ENCODE measurements at regions not wholly inside any gene's neighbourhood (a gene's known extent, or its start where the extent isn't known, plus 50 kb on each side); places are given as distances from the start of the nearest gene placed in this dataset.

DNA sequence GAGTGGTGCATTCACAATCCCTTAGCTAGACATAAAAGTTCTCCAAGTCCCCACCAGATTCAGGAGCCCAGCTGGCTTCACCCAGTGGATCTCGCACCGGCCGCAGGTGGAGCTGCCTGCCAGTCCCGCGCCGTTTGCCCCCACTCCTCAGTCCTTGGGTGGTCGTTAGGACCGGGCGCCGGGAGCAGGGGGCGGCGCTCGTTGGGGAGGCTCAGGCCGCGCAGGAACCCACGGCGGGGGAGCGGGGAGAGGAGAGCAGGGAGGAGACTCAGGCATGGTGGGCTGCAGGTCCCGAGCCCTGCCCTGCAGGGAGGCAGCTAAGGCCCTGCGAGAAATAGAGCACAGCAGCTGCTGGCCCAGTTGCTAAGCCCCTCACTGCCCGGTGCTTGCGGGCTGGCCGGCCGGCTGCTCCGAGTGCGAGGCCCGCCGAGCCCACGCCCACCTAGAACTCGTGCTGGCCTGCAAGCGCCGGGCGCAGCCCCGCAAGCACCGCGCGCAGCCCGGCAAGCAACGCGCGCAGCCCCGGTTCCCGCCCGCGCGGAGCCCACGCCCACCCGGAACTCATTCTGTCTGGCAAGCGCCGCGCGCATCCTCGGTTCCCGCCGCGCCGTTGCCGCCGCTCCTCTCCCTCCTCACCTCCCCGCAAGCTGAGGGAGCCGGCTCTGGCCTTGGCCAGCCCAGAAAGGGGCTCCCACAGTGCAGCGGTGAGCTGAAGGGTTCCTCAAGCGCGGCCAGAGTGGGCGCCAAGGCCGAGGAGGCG, 153.5 kb downstream of the SLC7A11 start:
- TF ChIP-seq, protein P1, sequence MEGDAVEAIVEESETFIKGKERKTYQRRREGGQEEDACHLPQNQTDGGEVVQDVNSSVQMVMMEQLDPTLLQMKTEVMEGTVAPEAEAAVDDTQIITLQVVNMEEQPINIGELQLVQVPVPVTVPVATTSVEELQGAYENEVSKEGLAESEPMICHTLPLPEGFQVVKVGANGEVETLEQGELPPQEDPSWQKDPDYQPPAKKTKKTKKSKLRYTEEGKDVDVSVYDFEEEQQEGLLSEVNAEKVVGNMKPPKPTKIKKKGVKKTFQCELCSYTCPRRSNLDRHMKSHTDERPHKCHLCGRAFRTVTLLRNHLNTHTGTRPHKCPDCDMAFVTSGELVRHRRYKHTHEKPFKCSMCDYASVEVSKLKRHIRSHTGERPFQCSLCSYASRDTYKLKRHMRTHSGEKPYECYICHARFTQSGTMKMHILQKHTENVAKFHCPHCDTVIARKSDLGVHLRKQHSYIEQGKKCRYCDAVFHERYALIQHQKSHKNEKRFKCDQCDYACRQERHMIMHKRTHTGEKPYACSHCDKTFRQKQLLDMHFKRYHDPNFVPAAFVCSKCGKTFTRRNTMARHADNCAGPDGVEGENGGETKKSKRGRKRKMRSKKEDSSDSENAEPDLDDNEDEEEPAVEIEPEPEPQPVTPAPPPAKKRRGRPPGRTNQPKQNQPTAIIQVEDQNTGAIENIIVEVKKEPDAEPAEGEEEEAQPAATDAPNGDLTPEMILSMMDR (IDR thresholded peaks at IDR 0.05; ENCODE audit: low read depth, low read length) = no peak
- no peak overlapping the region for H3K4me3 ChIP-seq (ENCODE audit: low read depth, low read length)
- no peak overlapping the region for H3K27ac ChIP-seq
- H3K9me3 ChIP-seq (ENCODE audit: severe bottlenecking) = no peaks in the 10 kb centered on the region
- no peaks in the 10 kb centered on the region for H3K27me3 ChIP-seq (ENCODE audit: insufficient read depth, low read depth, severe bottlenecking)
- no peak for DNase-seq
- H3K36me3 ChIP-seq = no peaks in the 10 kb centered on the region

DNA sequence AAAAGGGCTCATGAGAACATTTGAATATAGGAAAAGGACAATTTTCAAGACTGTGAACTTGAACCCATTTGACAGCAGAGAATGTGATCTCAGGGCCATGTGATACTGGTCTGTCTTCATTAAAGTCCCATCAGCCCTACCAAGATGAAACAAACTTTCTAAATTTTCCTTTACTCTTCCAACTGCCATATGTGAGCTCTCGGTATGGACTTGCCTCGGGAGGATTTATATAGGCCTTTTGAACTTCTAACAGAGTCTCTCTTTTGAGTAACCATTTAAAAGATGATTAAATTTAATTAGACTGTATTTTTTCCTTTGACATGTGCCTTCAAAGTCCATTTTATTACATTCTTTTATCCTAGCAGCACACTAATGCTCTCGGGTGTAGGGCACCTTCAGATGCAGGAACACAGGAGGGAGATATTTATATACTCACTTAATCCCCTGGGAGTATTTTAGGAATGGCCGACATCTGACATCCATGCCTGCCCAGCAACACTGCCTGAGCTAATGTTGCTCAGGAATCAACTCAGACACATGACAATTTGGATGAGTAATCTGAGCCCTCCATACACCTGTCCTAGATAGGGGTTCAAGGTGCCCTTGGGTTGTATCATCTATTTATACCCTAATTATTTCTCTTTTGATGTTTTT, 155.0 kb downstream of the SLC7A11 start:
- no peaks in the 10 kb centered on the region for H3K27me3 ChIP-seq (ENCODE audit: insufficient read depth, low read depth, severe bottlenecking)
- H3K36me3 ChIP-seq = no peaks in the 10 kb centered on the region
- H3K27ac ChIP-seq = no peak overlapping the region
- TF ChIP-seq, protein P1 (IDR thresholded peaks at IDR 0.05; ENCODE audit: low read depth, low read length) = no peak
- H3K9me3 ChIP-seq (ENCODE audit: severe bottlenecking) = no peaks in the 10 kb centered on the region
- H3K4me3 ChIP-seq (ENCODE audit: low read depth, low read length) = no peak overlapping the region
- DNase-seq = no peak

DNA sequence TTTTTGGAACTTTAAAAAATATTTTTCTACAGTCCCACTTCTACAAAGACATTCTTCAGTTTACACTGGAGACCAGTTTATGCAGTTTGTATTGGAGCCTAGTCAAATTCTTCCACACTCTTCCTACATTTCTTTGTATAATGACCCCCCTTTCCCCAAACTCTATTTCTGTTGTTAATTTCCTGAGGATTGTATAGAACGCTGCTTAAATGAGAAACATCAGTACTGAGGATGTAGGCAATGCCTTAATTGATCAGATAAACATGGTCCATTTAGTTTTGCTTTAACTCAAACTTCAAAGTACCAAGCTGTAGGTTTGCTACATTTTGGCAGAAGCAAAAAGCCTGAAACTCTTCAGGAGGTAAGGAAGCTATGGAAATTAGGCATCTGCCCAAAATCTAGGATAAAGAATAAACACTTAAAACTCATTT, 155.5 kb downstream of the SLC7A11 start:
- no peak overlapping the region for H3K4me3 ChIP-seq (ENCODE audit: low read depth, low read length)
- DNase-seq = no peak
- TF ChIP-seq, protein P1 (IDR thresholded peaks at IDR 0.05; ENCODE audit: low read depth, low read length) = no peak
- no peaks in the 10 kb centered on the region for H3K27me3 ChIP-seq (ENCODE audit: insufficient read depth, low read depth, severe bottlenecking)
- H3K9me3 ChIP-seq (ENCODE audit: severe bottlenecking) = no peaks in the 10 kb centered on the region
- no peak overlapping the region for H3K27ac ChIP-seq
- no peaks in the 10 kb centered on the region for H3K36me3 ChIP-seq

DNA sequence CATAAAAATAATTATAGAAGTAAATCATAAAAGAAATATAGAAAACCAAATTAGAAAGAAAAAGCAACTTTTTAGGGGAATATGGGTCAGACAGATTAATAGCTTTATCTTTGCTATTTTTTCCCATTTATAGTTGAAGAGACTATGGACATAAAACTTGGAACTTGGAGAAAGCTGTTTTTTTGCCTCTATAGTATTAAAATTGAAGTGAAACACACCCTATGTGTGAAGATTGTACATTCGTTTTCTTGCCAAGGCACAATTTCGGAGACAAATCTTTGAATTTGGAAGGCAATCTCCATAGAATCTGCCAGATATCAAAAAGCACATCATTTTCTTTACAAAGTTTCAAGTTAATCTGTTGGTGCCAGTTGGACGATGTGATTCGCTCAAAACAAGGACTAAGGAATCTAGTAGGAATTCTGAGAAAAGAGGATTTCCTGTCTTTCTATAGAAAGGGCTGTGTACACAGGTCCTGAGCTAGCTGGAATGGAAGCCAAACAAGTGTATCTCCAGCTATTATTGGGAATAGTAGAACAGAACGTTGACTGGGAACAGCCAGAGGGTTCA, 156.3 kb downstream of the SLC7A11 start:
- H3K27ac ChIP-seq = no peak overlapping the region
- TF ChIP-seq, protein P1 (IDR thresholded peaks at IDR 0.05; ENCODE audit: low read depth, low read length) = no peak
- H3K4me3 ChIP-seq (ENCODE audit: low read depth, low read length) = no peak overlapping the region

DNA sequence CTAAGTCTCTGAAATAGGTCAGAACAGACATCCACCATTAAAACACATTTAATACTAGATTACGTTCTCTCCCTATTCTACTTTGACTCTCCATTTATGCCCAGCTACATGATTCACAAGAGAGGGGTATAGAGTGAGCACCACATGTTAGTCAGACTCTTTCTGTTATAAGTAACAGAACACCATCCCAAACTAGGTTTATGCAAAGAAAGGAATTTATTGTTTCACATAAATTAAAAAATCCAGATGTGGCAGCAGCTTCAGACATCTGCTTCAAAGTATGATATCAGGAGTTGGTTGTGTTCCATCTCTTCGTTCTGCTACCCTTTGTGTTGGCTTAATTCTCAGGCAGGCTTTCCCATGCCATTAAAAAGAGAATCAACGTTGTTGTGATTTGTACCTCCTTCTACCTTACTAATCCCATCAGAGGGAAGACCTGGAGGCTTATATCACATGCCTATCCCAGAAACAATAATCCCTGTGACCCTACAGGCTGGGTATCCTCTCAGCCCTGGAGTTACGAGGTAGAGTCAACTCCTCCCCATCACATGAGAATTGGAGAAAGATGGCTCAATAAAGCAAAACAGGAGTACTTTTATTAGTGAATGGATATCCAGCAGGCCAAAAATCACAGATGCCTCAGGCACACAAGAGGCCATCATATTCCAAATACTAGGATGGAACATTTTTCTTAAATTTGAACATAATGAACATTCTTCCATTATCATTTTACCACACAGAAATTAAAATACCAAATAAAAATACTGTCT, 163.2 kb downstream of the SLC7A11 start:
- TF ChIP-seq, protein P1 (IDR thresholded peaks at IDR 0.05; ENCODE audit: low read depth, low read length) = no peak
- no peaks in the 10 kb centered on the region for H3K36me3 ChIP-seq
- DNase-seq = no peak
- H3K27me3 ChIP-seq (ENCODE audit: insufficient read depth, low read depth, severe bottlenecking) = no peaks in the 10 kb centered on the region
- no peak overlapping the region for H3K4me3 ChIP-seq (ENCODE audit: low read depth, low read length)
- no peak overlapping the region for H3K27ac ChIP-seq
- no peaks in the 10 kb centered on the region for H3K9me3 ChIP-seq (ENCODE audit: severe bottlenecking)

More for the DNA sequence above, 156.3 kb downstream of the SLC7A11 start:
- H3K36me3 ChIP-seq = no peaks in the 10 kb centered on the region
- DNase-seq = no peak
- H3K27me3 ChIP-seq (ENCODE audit: insufficient read depth, low read depth, severe bottlenecking) = no peaks in the 10 kb centered on the region
- no peaks in the 10 kb centered on the region for H3K9me3 ChIP-seq (ENCODE audit: severe bottlenecking)

Data from WERI-Rb-1 (cell line).